GM12875 (cell line): ENCODE measurements at regions not wholly inside any gene's neighbourhood (a gene's known extent, or its start where the extent isn't known, plus 50 kb on each side); places are given as distances from the start of the nearest gene placed in this dataset.

Experiments used
- H3K4me3 ChIP-seq: one replicate; pipeline ENCODE4 v1.5.1; 2011; ENCODE audit warnings: low read depth, low read length, control low read depth
- CTCF ChIP-seq: IDR thresholded peaks from 2 replicates; pipeline ENCODE4 v1.5.1; 2011; ENCODE audit warnings: low read depth, mild to moderate bottlenecking, control low read depth, inconsistent platforms, low read length, moderate library complexity, borderline replicate concordance; ENCODE audit not compliant: insufficient read depth

GRCh38 chr7:124996778-124997177 is 67.2 kb upstream of the POT1 start:
- 0 out of 2 replicates have a peak, but pooled peaks have one; percentile 3 for TF ChIP-seq CTCF

GRCh38 chr7:124992851-124993562 is 63.4 kb upstream of the POT1 start:
- H3K4me3 ChIP-seq, result no peak overlapping the region
- TF ChIP-seq CTCF, result no peak

More at GRCh38 chr7:124996778-124997177, 67.2 kb upstream of the POT1 start:
- H3K4me3 ChIP-seq, result no peak overlapping the region

- TF ChIP-seq CTCF, result no peak
- H3K4me3 ChIP-seq, result no peak overlapping the region
Measured at GRCh38 chr7:124989911-124990310, 60.3 kb upstream of the POT1 start.
